ENCODE measurements at regions not wholly inside any gene's neighbourhood (a gene's known extent, or its start where the extent isn't known, plus 50 kb on each side); places are given as distances from the start of the nearest gene placed in this dataset.

DNA sequence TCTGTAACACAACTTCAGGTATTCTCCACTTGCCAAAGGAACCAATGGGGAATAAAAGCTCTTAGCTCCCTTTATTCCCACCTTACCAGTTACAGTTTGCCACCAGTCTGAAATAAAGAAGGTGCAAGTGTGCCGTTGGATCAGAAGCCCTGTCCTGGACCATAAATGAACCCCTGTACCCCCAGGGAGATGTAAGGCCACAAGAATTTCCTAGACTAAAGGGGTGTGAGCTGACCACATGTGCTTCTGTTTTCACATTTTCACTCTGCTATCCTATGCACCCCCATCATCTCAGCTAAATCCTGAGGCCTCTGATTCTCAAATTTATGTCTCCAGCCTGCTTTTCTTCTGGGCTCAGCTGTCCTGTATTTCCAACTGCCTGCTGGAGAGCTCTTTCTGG, 221.2 kb downstream of the SPRY1 start:
- TF ChIP-seq, protein P1, sequence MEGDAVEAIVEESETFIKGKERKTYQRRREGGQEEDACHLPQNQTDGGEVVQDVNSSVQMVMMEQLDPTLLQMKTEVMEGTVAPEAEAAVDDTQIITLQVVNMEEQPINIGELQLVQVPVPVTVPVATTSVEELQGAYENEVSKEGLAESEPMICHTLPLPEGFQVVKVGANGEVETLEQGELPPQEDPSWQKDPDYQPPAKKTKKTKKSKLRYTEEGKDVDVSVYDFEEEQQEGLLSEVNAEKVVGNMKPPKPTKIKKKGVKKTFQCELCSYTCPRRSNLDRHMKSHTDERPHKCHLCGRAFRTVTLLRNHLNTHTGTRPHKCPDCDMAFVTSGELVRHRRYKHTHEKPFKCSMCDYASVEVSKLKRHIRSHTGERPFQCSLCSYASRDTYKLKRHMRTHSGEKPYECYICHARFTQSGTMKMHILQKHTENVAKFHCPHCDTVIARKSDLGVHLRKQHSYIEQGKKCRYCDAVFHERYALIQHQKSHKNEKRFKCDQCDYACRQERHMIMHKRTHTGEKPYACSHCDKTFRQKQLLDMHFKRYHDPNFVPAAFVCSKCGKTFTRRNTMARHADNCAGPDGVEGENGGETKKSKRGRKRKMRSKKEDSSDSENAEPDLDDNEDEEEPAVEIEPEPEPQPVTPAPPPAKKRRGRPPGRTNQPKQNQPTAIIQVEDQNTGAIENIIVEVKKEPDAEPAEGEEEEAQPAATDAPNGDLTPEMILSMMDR (IDR thresholded peaks at IDR 0.05), result no peak
- no peak for TF ChIP-seq ZFX (IDR thresholded peaks at IDR 0.05; ENCODE audit: borderline replicate concordance)

Data from 22Rv1 (cell line).